ENCODE measurements at regions not wholly inside any gene's neighbourhood (a gene's known extent, or its start where the extent isn't known, plus 50 kb on each side); places are given as distances from the start of the nearest gene placed in this dataset.

DNA sequence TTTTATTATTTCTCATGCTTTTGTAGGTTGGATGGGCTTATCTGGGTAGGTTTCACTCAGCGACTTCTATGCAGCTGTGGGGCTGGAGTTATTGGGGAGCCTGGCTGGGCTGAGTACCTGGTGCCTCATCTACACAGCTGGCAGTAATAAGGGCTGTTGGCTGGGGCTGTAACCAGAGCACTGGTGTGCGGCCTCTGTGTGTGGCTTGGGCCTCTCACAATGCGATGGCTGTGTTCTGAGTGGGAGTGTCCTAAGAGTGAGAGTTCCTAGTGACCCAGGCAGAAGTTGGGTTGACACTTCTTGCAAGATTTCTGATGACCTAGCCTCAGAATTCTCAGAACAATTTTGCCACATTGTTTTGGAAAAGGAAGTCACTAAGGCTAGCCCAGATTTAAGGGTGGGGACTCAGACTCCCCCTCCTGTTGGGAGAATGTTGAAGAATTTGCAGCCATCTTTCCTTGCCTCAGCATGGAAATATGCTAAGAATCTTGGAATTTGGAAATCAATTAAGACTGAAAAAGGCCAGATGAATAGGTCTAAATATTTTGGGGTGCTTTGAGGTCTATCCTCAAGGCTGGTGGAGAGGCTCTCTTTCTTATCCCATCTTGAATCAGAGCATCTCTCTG is 158.8 kb downstream of the SCP2D1 start:
- no peak for TF ChIP-seq EZH2 (IDR thresholded peaks at IDR 0.05)
- TF ChIP-seq POLR2AphosphoS5 (IDR thresholded peaks at IDR 0.05; ENCODE audit: borderline replicate concordance, low read depth, low read length), result no peak
